COR-L47 (cell line): ENCODE measurements at regions not wholly inside any gene's neighbourhood (a gene's known extent, or its start where the extent isn't known, plus 50 kb on each side); places are given as distances from the start of the nearest gene placed in this dataset.

ENCODE experiments used
- DNase-seq: peaks from one replicate; lab custom pipeline; 2025; lab: John Stamatoyannopoulos, UW

- DNase-seq: peak; percentile 14
These were observed 89.4 kb downstream of the FOXB1 start for GRCh38 chr15:60093273-60094067.

GRCh38 chr15:60095711-60096110 is 91.6 kb downstream of the FOXB1 start:
- no peak for DNase-seq

- no peak for DNase-seq
These were observed 92.0 kb downstream of the FOXB1 start for GRCh38 chr15:60096157-60096556.

GRCh38 chr15:60101416-60101815 is 97.3 kb downstream of the FOXB1 start:
- no peak for DNase-seq

GRCh38 chr15:60102748-60103147 is 98.6 kb downstream of the FOXB1 start:
- DNase-seq: no peak

GRCh38 chr15:60110909-60111308 is 106.8 kb downstream of the FOXB1 start:
- no peak for DNase-seq

GRCh38 chr15:60115579-60116380 is 111.7 kb downstream of the FOXB1 start:
- DNase-seq: peak; percentile 2

- DNase-seq: no peak
These were observed 112.5 kb downstream of the FOXB1 start for GRCh38 chr15:60116456-60117089.

- DNase-seq: no peak
These were observed 114.0 kb downstream of the FOXB1 start for GRCh38 chr15:60118146-60118545.

- DNase-seq: peak; percentile 24
These were observed 114.5 kb downstream of the FOXB1 start for GRCh38 chr15:60118626-60119025.

GRCh38 chr15:60119101-60119500 is 115.0 kb downstream of the FOXB1 start:
- no peak for DNase-seq

GRCh38 chr15:60120100-60120499 is 116.0 kb downstream of the FOXB1 start:
- no peak for DNase-seq

GRCh38 chr15:60121845-60122244 is 117.7 kb downstream of the FOXB1 start:
- DNase-seq: no peak

GRCh38 chr15:60122691-60123090 is 118.6 kb downstream of the FOXB1 start:
- DNase-seq: no peak

- DNase-seq: no peak
These were observed 120.5 kb downstream of the FOXB1 start for GRCh38 chr15:60124460-60125070.

GRCh38 chr15:60125334-60125733 is 121.2 kb downstream of the FOXB1 start:
- no peak for DNase-seq

GRCh38 chr15:60126200-60126599 is 122.1 kb downstream of the FOXB1 start:
- DNase-seq: no peak

- no peak for DNase-seq
These were observed 122.5 kb downstream of the FOXB1 start for GRCh38 chr15:60126661-60127060.

- DNase-seq: no peak
These were observed 123.9 kb downstream of the FOXB1 start for GRCh38 chr15:60128000-60128376.

- no peak for DNase-seq
These were observed 124.6 kb downstream of the FOXB1 start for GRCh38 chr15:60128710-60129109.

GRCh38 chr15:60130398-60130797 is 126.3 kb downstream of the FOXB1 start:
- DNase-seq: no peak

GRCh38 chr15:60130821-60131220 is 126.7 kb downstream of the FOXB1 start:
- no peak for DNase-seq
